ENCODE measurements at regions not wholly inside any gene's neighbourhood (a gene's known extent, or its start where the extent isn't known, plus 50 kb on each side); places are given as distances from the start of the nearest gene placed in this dataset.
A peak's percentile ranks its signal among the peaks of the same experiment; 100 is the strongest.

- DNase-seq = peak in 1 of 2 experiments; percentile 2
- ChIA-PET CTCF (interaction anchor here (1.2 kb wide), 1 partner anchor 31 kb away, joined by 3 read pairs; no protein-coding TSS in a partner anchor), POLR2A (no interaction called here)
- no peaks in the 10 kb centered on the region for H3K27me3 ChIP-seq (replicated peaks; ENCODE audit: control insufficient read depth, insufficient read depth, low read length)
- BruUV-seq (replicated peaks) = no TSS peak
- Mint-ChIP-seq H3K27ac (ENCODE audit: unreplicated experiment) (no peak overlapping the region), H3K4me1 (ENCODE audit: low read depth, unreplicated experiment) (no peaks in the 10 kb centered on the region), H3K36me3 (ENCODE audit: insufficient read depth, unreplicated experiment) (no peaks in the 10 kb centered on the region), H3K4me3 (ENCODE audit: unreplicated experiment) (no peak overlapping the region), H3K9me3 (ENCODE audit: unreplicated experiment) (no peaks in the 10 kb centered on the region), H3K27me3 (ENCODE audit: insufficient read depth, unreplicated experiment) (no peaks in the 10 kb centered on the region)
- H3K4me3 ChIP-seq (ENCODE audit: low read depth, low read length) = no peak overlapping the region
- H3K4me1 ChIP-seq = no peaks in the 10 kb centered on the region
- peak in 1 of 2 experiments; percentile 3 for TF ChIP-seq CTCF (IDR thresholded peaks at IDR 0.05; ENCODE audit: insufficient read depth in 1 of 2, low read depth in 1 of 2, low read length in 1 of 2, severe bottlenecking in 1 of 2, unreplicated experiment in 1 of 2)
- H3K36me3 ChIP-seq (ENCODE audit: control insufficient read depth, insufficient read depth, low read length) = no peaks in the 10 kb centered on the region
- no peaks in the 10 kb centered on the region for H3K9me3 ChIP-seq
- intact Hi-C loops (cut with micrococcal nuclease; ENCODE audit: unreplicated experiment) = loop anchor here (2.0 kb wide), 1 partner anchor 30 kb away; no protein-coding TSS in a partner anchor
Observed at GRCh38 chrX:11998944-11999343, 139.3 kb upstream of the FRMPD4 start.

GRCh38 chrX:12002876-12003275, 135.4 kb upstream of the FRMPD4 start:
- Histone ChIP-seq H3K27me3 (replicated peaks; ENCODE audit: control insufficient read depth, insufficient read depth, low read length) (no peaks in the 10 kb centered on the region), H3K9me3 (no peaks in the 10 kb centered on the region), H3K36me3 (ENCODE audit: control insufficient read depth, insufficient read depth, low read length) (no peaks in the 10 kb centered on the region), H3K4me3 (ENCODE audit: low read depth, low read length) (no peak overlapping the region), H3K4me1 (no peaks in the 10 kb centered on the region)
- H3K4me1 Mint-ChIP-seq (ENCODE audit: low read depth, unreplicated experiment) = no peaks in the 10 kb centered on the region
- no peaks in the 10 kb centered on the region for H3K9me3 Mint-ChIP-seq (ENCODE audit: unreplicated experiment)
- H3K27ac Mint-ChIP-seq (ENCODE audit: unreplicated experiment) = no peak overlapping the region
- H3K4me3 Mint-ChIP-seq (ENCODE audit: unreplicated experiment) = no peak overlapping the region
- no peaks in the 10 kb centered on the region for H3K36me3 Mint-ChIP-seq (ENCODE audit: insufficient read depth, unreplicated experiment)
- ChIA-PET CTCF (no interaction called here), POLR2A (no interaction called here)
- intact Hi-C loops (cut with micrococcal nuclease; ENCODE audit: unreplicated experiment) = no loop called here
- H3K27me3 Mint-ChIP-seq (ENCODE audit: insufficient read depth, unreplicated experiment) = no peaks in the 10 kb centered on the region
- BruUV-seq (replicated peaks) = no TSS peak
- DNase-seq = no peak
- no peak for TF ChIP-seq CTCF (IDR thresholded peaks at IDR 0.05; ENCODE audit: insufficient read depth in 1 of 2, low read depth in 1 of 2, low read length in 1 of 2, severe bottlenecking in 1 of 2, unreplicated experiment in 1 of 2)

GRCh38 chrX:12007881-12008280, 130.4 kb upstream of the FRMPD4 start:
- no peak overlapping the region for H3K4me3 Mint-ChIP-seq (ENCODE audit: unreplicated experiment)
- CTCF ChIA-PET = no interaction called here
- POLR2A ChIA-PET = no interaction called here
- no peaks in the 10 kb centered on the region for H3K36me3 ChIP-seq (ENCODE audit: control insufficient read depth, insufficient read depth, low read length)
- no peaks in the 10 kb centered on the region for H3K4me1 ChIP-seq
- no TSS peak for BruUV-seq (replicated peaks)
- no peaks in the 10 kb centered on the region for H3K36me3 Mint-ChIP-seq (ENCODE audit: insufficient read depth, unreplicated experiment)
- no peak overlapping the region for H3K27ac Mint-ChIP-seq (ENCODE audit: unreplicated experiment)
- no peaks in the 10 kb centered on the region for H3K9me3 Mint-ChIP-seq (ENCODE audit: unreplicated experiment)
- no peak for DNase-seq
- no peaks in the 10 kb centered on the region for H3K27me3 ChIP-seq (replicated peaks; ENCODE audit: control insufficient read depth, insufficient read depth, low read length)
- TF ChIP-seq CTCF (IDR thresholded peaks at IDR 0.05; ENCODE audit: insufficient read depth in 1 of 2, low read depth in 1 of 2, low read length in 1 of 2, severe bottlenecking in 1 of 2, unreplicated experiment in 1 of 2) = no peak
- H3K4me3 ChIP-seq (ENCODE audit: low read depth, low read length) = no peak overlapping the region
- H3K9me3 ChIP-seq = no peaks in the 10 kb centered on the region
- no peaks in the 10 kb centered on the region for H3K27me3 Mint-ChIP-seq (ENCODE audit: insufficient read depth, unreplicated experiment)
- H3K4me1 Mint-ChIP-seq (ENCODE audit: low read depth, unreplicated experiment) = no peaks in the 10 kb centered on the region
- intact Hi-C loops (cut with micrococcal nuclease; ENCODE audit: unreplicated experiment) = no loop called here

All from Caco-2 (cell line).